ENCODE measurements at regions not wholly inside any gene's neighbourhood (a gene's known extent, or its start where the extent isn't known, plus 50 kb on each side); places are given as distances from the start of the nearest gene placed in this dataset.

- TF ChIP-seq ATF2 (CRISPR knock-in tag; IDR thresholded peaks at IDR 0.05; ENCODE audit: borderline replicate concordance, low read depth) (no peak), FOXK1 (CRISPR knock-in tag; IDR thresholded peaks at IDR 0.05) (no peak), ZBTB21 (CRISPR knock-in tag; IDR thresholded peaks at IDR 0.05; ENCODE audit: borderline replicate concordance) (no peak), ATF3 (CRISPR knock-in tag; conservative IDR thresholded peaks at IDR 0.05) (no peak), E2F1 (CRISPR knock-in tag; IDR thresholded peaks at IDR 0.05) (no peak), ERG (CRISPR knock-in tag; IDR thresholded peaks at IDR 0.05) (no peak), ZNF423 (CRISPR knock-in tag; IDR thresholded peaks at IDR 0.05) (no peak), ZMAT4 (CRISPR knock-in tag; IDR thresholded peaks at IDR 0.05) (no peak), SMAD4 (CRISPR knock-in tag; IDR thresholded peaks at IDR 0.05) (no peak), ETV6 (CRISPR knock-in tag; IDR thresholded peaks at IDR 0.05) (no peak), ZNF425 (CRISPR knock-in tag; conservative IDR thresholded peaks at IDR 0.05) (no peak), RELA (CRISPR knock-in tag; IDR thresholded peaks at IDR 0.05; ENCODE audit: borderline replicate concordance) (no peak)
These were observed 363.9 kb downstream of the PREX1 start (continued) for GRCh38 chr20:48463916-48464315.

GRCh38 chr20:48463096-48463720, 364.6 kb downstream of the PREX1 start:
- peaks cover 27% of the 10 kb centered on the region for H3K9me3 Mint-ChIP-seq
- H3K36me3 Mint-ChIP-seq = peaks cover 5% of the 10 kb centered on the region
- DNase-seq (ENCODE audit: low spot score) (no peak), ATAC-seq (no peak)
- ChIA-PET POLR2A (no interaction called here), CTCF (no interaction called here)
- H3K4me1 Mint-ChIP-seq = peaks cover 12% of the 10 kb centered on the region
- no peak overlapping the region for H3K27ac Mint-ChIP-seq
- H3K4me3 Mint-ChIP-seq = no peak overlapping the region
- no peaks in the 10 kb centered on the region for H3K27me3 Mint-ChIP-seq (ENCODE audit: low read depth)
- no peak for TF ChIP-seq ERG (CRISPR knock-in tag; IDR thresholded peaks at IDR 0.05)
- TF ChIP-seq ZBTB21 (CRISPR knock-in tag; IDR thresholded peaks at IDR 0.05; ENCODE audit: borderline replicate concordance) = no peak
- TF ChIP-seq SMAD3 (CRISPR knock-in tag; IDR thresholded peaks at IDR 0.05; ENCODE audit: borderline replicate concordance) = no peak
- no peak for TF ChIP-seq ZMAT4 (CRISPR knock-in tag; IDR thresholded peaks at IDR 0.05)
- TF ChIP-seq HMGXB4 (CRISPR knock-in tag; IDR thresholded peaks at IDR 0.05) = no peak
- no peak for TF ChIP-seq ZNF263 (CRISPR knock-in tag; IDR thresholded peaks at IDR 0.05; ENCODE audit: low read depth)
- no peak for TF ChIP-seq STAT6 (CRISPR knock-in tag; conservative IDR thresholded peaks at IDR 0.05; ENCODE audit: low read depth)
